ENCODE measurements at regions not wholly inside any gene's neighbourhood (a gene's known extent, or its start where the extent isn't known, plus 50 kb on each side); places are given as distances from the start of the nearest gene placed in this dataset.
"Not testable (repeated sequence)": the region's sequence is repeated elsewhere in the genome, so short reads cannot be mapped to it uniquely, and the experiment has no call there.

GRCh38 chr4:120200573-120201110 is 134.0 kb upstream of the MAD2L1 start:
- H3K27me3 ChIP-seq (ENCODE audit: insufficient read depth); H3K36me3 Mint-ChIP-seq (ENCODE audit: low read depth); H3K79me2 ChIP-seq (replicated peaks; ENCODE audit: insufficient read depth); DNase-seq (ENCODE audit: low spot score); H2AFZ ChIP-seq; H3K27me3 Mint-ChIP-seq (ENCODE audit: insufficient read depth, low read depth, poor library complexity); H3K4me3 ChIP-seq; ATAC-seq; H3K4me3 Mint-ChIP-seq; H3K9me3 Mint-ChIP-seq; H3K36me3 ChIP-seq (ENCODE audit: insufficient read depth); H3F3A ChIP-seq (replicated peaks; ENCODE audit: low read depth); H3K4me2 ChIP-seq; H3K27ac ChIP-seq (ENCODE audit: low read depth); H4K20me1 ChIP-seq (replicated peaks; ENCODE audit: insufficient read depth); H3K27ac Mint-ChIP-seq: not testable (repeated sequence)
- H3K4me1 Mint-ChIP-seq = peaks cover 13% of the 10 kb centered on the region
- peaks cover 12% of the 10 kb centered on the region for H3K4me1 ChIP-seq (ENCODE audit: insufficient read depth)
- H3K9me2 ChIP-seq (ENCODE audit: insufficient read depth) = peaks cover 12% of the 10 kb centered on the region

- Mint-ChIP-seq H3K4me1 (peaks cover 13% of the 10 kb centered on the region), H3K9me3 (no peaks in the 10 kb centered on the region), H3K36me3 (ENCODE audit: low read depth) (peaks cover 3% of the 10 kb centered on the region; the same call in 2 of the 3 replicates), H3K4me3 (no peak overlapping the region), H3K27ac (no peak overlapping the region), H3K27me3 (ENCODE audit: insufficient read depth, low read depth, poor library complexity) (peaks cover 1% of the 10 kb centered on the region)
- no peak overlapping the region for H3K4me3 ChIP-seq
- H3K79me2 ChIP-seq (replicated peaks; ENCODE audit: insufficient read depth) = no peaks in the 10 kb centered on the region
- no peak for DNase-seq (ENCODE audit: low spot score)
- H3F3A ChIP-seq (replicated peaks; ENCODE audit: low read depth) = no peaks in the 10 kb centered on the region
- H3K36me3 ChIP-seq (ENCODE audit: insufficient read depth) = no peaks in the 10 kb centered on the region
- no peak overlapping the region for H3K27ac ChIP-seq (ENCODE audit: low read depth)
- no peak overlapping the region for H2AFZ ChIP-seq
- ATAC-seq = no peak
- H3K4me1 ChIP-seq (ENCODE audit: insufficient read depth) = peaks cover 12% of the 10 kb centered on the region
- H3K4me2 ChIP-seq = no peak overlapping the region
- no peaks in the 10 kb centered on the region for H4K20me1 ChIP-seq (replicated peaks; ENCODE audit: insufficient read depth)
- peaks cover 8% of the 10 kb centered on the region for H3K9me2 ChIP-seq (ENCODE audit: insufficient read depth)
- no peak for TF ChIP-seq EZH2phosphoT487 (IDR thresholded peaks at IDR 0.05; ENCODE audit: unreplicated experiment)
- no peak for TF ChIP-seq ZNF462 (CRISPR knock-in tag; IDR thresholded peaks at IDR 0.05)
- no peak for TF ChIP-seq ZNF331 (CRISPR knock-in tag; IDR thresholded peaks at IDR 0.05; ENCODE audit: low read depth)
- TF ChIP-seq NANOG (IDR thresholded peaks at IDR 0.05; ENCODE audit: borderline replicate concordance) = no peak
- no peak for TF ChIP-seq STAT1 (IDR thresholded peaks at IDR 0.05; ENCODE audit: unreplicated experiment)
- TF ChIP-seq CTCF (conservative IDR thresholded peaks at IDR 0.05; ENCODE audit: low read depth in 2 of 2) = no peak
- H3K27me3 ChIP-seq (ENCODE audit: insufficient read depth) = no peaks in the 10 kb centered on the region
These were observed 131.8 kb upstream of the MAD2L1 start for GRCh38 chr4:120198411-120198810.
